ENCODE measurements at regions not wholly inside any gene's neighbourhood (a gene's known extent, or its start where the extent isn't known, plus 50 kb on each side); places are given as distances from the start of the nearest gene placed in this dataset.
"Not testable (repeated sequence)": the region's sequence is repeated elsewhere in the genome, so short reads cannot be mapped to it uniquely, and the experiment has no call there.

DNA sequence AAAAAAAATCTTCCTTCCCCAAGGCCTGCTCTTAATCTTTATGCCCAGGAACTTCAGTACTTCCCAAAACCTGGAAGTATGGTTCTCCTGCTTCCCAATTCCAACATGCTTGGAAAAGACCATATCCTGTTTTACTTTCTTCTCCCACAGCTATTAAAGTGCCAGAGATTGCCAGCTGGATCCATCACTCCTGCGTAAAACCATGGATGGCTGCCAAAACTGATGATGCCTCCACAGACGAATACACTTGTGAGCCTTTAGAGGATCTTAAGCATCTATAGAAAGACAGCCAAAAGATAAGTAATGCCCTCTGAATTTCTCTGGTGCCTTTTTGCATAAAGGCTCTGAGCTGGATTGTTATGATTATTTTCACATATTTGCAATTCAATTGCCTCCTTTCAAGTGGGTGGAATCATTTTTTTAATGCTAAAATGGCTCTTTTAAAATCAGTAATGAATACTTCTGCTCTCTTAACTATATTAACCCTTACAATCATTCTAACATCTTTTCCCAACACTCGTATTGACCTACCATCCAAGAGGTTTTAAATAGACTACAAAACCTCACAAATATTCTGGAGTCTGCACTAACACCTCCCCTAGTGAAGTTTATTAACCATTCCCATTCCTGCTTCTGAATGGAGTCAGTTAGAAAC lies 1807.8 kb downstream of the BRINP3 start:
- peak; percentile 9 for DNase-seq

DNA sequence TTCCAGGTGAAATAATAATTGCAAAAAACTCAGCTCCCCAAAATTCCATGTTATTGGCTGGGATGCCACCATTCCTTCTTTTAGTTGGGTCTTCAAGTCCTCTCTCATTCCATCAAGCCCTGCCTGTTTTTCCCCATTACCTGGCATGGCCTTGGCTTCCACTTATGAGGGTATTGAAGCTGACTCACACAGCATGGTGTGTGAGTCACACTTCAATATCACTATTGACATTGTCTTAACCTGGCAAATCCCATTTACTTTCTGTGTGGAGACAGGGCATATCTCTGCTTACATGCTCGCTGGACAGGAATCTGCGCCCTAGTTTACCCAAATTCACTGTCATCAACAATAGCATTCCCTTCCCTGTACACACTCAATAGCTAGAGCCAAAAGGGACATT lies 1806.8 kb downstream of the BRINP3 start:
- DNase-seq = no peak

DNA sequence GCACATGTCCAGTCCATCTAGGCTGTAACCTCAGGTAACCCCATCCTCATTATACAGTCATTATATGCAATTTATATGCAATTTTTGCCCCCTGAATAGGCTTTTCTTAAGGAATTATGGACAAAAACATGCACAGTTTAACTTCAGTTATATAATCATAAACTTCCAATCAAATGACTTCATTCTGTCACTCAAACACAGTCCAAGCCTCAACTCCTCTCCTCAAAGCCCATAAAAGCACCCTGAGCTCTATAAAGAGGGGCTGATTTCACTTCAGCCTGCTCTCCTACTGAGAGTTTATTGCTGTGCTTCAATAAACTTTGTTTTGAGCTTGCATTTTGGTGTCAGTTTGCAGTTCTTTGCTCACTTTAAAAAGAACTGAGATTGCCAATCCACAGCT lies 1805.5 kb downstream of the BRINP3 start:
- DNase-seq = no peak

DNA sequence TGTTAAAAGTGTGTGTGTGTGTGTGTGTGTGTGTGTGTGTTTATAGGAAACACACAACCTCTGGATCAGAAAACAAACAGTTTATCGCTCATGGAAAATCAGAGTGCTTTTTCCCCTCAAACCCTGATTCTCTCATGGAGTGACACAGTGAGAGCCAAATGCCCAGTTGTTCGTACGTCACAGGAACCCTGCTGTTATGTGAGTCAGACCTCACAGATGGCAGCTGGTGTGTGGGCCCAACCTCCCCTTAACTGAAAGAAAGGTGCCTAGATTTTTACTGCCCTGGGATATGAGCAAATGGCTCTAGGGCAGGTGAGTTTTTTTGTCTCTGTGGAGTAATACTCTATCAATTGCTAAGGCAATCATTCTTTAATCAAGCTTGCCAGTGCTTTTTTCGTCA lies 1788.1 kb downstream of the BRINP3 start:
- peak; percentile 7 for DNase-seq

DNA sequence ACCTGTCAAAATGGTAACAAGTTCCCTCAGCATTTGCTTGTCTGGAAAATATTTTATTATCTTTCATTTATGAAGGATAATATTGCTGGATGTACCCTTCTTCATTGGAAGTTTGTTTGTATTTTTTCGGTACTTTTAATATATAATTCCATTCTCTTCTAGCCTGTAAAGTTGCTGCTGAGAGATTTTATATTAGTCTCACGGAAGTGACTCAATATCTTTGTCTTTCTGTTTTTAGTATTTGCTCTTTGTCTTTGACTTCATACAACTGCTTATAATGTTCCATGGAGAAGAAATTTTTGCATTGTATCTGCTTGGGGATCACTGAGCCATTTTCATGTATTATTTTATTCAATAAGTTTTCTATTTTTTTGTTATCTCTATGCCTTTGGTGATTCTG lies 1777.5 kb downstream of the BRINP3 start:
- no peak for DNase-seq

DNA sequence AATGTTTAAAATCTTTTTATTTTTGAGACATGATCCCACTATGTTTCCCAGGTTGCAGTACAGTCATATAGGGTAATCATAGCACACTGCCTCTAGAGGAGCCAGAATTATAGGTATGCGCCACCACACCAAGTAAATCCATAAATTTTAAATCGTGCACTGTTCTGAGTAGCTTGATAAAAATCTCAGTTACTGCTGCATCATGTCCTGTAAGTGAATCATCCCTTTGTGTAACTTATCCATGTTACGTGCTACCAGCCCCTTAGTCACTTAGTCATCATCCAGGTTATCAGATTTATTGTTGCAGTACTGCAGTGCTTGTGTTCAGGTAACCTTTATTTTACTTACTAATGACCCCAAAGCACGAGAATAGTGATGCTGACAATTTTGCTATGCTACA lies 1770.9 kb downstream of the BRINP3 start:
- DNase-seq = no peak

DNA sequence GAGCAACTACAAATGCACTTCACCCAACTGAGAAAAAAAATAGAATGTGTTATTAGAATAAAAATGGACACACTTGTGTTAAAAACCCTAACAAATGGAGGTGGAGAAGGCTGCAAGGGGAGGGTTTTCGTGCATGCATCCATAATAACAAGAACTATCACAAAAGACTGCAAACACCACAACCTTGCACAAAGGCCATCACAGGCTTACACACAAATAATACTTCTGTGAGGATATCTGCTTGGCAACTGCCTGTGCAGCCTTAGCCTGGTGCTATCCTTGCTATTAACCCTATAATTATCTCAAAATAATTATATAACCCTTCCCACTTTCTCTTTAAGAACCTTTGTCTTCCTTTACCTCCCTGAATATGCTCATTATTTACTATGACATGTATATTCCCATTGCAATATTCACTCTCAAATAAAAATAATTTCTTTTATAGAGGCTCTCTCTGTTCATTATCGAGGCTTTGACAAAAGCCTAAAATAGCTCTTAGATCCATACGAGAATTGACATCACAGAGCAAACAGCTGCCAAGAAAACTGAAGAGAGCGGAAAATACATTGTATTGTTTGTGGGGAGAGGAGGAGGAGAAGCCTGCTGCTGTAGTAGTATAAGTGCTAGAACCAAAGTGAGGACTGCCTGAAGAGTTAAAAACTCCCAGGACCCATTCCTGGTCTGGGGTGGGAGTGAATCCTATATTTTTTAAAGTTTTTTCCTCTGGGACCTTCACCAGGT lies 1768.7 kb downstream of the BRINP3 start:
- peak; percentile 44 for DNase-seq

DNA sequence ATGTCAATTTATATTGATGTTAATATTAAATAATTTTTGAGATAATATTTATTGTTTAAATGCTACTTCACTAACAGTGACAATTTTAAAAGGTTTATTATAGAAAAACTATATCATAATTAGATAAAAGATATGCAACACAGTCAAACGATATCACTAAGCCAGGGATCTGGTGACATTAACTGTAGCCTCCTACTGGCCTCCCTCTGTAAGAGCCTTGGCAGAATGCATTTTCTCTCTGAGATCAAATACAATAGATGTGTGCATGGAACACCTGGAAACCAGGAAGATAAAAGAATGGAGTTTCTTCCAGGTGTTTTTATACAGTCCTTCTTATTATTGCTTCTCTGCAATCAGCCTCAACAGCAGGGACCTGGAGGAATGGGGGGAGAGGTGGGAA lies 1762.1 kb downstream of the BRINP3 start:
- DNase-seq = peak; percentile 34

DNA sequence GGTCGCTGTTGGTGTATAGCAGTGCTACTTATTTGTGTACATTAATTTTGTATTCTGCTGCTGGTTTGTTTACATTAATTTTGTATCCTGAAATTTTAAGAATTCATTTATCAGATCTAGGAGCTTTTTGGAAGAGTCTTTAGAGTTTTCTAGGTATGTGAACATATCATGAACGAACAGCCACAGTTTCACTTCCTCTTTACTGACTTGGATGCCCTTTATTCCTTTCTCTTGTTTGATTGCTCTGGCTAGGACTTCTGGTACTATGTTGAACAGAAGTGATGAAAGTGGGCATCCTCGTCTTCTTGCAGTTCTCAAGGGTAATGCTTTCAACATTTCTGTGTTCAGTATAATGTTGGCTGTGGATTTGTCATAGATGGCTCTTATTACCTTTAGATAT lies 1757.9 kb downstream of the BRINP3 start:
- DNase-seq = no peak

DNA sequence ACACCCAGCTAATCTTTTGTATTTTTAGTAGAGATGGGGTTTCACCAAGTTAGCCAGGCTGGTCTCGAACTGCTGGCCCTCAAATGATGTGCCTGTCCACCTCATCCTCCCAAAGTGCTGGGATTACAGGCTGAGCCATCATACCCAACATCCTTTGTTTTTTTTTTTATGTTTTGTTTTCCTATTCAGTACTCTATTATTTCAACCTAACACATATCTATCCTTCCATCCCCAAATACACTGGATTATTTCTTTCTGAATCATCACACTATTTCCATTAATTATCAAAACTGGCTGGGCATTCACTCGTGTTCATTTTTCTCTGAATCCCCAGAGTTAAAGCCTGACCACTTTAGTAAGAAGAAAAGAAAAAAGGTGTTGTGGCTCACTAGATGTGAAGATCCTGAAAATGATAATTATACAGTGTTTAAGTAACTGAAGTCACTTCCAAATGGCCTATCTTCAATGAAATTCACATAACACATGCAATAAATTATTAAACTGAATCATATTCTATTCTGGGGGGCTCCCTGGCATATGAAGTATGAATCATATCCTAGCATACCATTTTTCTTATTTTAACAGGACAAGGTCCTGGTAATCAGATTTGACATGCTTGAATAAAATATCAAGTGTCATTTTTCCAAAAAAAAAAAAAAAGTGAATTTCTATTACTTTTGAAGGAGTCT lies 1754.2 kb downstream of the BRINP3 start:
- no peak for DNase-seq

DNA sequence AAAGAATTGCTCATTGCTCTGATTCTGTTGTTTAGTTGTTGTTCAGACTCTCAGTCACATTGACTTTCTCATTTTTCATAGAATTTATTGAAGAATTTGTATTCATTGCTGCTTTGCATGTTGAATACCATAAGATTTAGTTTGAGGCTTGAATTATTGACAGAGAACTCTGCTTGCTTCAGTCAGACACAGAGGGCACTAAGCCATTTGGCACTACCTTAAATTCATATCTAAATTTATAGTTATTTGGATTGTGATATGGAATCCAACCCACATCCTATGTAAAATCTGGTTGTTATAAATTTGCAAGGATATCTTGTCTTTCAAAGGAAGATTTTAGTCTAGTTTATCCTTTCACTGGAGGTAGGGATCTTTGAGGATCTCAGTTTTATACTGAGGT lies 1748.6 kb downstream of the BRINP3 start:
- DNase-seq = no peak

DNA sequence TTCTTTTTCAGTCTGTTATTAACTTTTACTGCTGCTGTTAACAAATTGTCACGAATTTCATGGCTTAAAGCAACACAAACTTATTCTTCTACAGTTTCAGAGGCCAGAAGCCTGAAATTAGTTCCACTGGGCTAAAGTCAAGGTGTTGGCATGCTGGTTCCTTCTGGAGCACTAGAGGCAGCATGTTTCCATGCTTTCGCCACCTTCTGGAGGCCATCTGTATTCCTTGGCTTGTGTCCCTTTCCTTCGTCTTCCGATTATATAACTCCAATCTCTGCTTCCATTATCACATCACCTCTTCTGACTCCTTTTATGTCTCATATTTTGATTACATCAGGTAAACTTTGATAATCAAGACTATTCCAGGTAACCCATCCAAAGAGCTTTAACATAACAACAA lies 1742.1 kb downstream of the BRINP3 start:
- DNase-seq = no peak

DNA sequence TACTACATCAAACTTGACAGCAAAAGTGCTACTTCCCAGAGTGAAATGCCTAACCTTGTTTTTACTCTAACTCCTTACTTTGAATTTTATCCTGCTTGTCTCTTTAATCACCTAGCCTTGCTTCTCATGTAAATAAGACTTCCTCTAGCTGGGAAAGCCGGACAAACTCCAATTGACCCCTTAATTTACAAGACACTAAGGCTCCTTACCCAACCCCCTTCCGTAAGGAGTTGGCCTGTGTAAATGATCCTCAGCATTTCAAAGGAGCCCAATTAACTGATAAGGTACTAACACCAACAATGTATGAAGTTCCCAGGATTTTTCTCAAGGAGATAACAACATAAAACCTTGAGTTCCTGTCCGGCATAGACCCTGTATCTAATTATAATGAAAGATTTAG lies 1728.4 kb downstream of the BRINP3 start:
- DNase-seq = not testable (repeated sequence)

DNA sequence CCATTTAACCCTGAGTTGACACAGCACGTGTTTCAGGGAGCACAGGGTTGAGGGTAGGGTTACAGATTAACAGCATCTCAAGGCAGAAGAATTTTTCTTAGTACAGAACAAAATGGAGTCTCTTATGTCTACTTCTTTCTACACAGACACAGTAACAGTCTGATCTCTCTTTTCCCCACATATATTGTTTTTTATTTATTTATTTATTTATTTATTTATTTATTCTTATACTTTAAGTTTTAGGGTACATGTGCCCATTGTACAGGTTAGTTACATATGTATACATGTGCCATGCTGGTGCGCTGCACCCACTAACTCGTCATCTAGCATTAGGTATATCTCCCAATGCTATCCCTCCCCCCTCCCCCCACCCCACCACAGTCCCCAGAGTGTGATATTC lies 1725.6 kb downstream of the BRINP3 start:
- DNase-seq = not testable (repeated sequence)

DNA sequence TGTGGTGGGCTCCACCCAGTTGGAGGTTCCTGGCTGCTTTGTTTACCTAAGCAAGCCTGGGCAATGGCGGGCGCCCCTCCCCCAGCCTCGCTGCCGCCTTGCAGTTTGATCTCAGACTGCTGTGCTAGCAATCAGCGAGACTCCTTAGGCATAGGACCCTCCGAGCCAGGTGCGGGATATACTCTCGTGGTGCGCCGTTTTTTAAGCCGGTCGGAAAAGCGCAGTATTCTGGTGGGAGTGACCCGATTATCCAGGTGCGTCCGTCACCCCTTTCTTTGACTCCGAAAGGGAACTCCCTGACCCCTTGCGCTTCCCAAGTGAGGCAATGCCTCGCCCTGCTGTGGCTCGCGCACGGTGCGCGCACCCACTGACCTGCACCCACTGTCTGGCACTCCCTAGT lies 1719.9 kb downstream of the BRINP3 start:
- DNase-seq = not testable (repeated sequence)

DNA sequence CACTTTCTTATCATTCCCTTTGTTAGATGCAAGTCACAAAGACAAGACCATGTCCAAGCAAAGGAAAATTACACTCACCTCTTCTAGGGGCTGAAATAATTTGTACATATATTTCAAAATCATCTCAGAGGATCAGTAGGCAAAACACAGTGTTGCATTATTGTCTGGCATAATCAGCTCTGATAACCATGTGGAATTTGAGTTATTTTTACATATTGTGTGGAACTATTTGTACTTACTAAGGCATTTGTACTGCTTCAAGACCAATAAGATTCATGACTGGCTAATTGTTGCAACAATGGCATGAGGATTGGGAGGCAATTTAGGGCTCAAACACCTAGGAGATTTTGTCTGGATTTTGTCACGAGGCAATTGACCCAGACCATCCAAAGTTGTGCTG lies 1716.4 kb downstream of the BRINP3 start:
- no peak for DNase-seq

DNA sequence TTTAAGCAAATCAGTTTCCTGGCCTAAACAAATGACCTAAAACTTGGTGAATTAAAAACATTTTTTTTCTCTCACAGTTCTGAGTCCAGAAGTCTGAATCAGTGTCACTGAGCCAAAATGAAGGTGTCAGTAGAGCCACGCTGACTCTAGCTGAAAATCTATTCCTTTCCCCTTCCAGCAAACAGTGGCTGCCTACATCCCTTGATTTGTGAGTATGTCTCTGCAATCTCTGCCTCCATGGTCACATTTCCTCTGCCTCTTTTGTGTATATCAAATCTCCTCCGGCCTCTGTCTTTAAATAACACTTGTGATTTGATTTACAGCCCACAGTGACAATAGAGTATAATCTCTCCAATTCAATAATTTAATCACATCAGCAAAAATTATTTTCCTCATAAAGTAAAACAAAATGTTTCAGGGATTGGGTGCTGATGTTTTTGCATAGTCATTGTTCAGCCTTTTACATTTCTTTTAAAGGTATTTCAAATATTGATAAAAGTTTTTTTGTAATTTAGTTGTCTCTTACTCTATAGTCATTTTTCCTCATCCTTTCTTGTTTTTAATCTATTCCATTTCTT lies 1715.4 kb downstream of the BRINP3 start:
- no peak for DNase-seq

DNA sequence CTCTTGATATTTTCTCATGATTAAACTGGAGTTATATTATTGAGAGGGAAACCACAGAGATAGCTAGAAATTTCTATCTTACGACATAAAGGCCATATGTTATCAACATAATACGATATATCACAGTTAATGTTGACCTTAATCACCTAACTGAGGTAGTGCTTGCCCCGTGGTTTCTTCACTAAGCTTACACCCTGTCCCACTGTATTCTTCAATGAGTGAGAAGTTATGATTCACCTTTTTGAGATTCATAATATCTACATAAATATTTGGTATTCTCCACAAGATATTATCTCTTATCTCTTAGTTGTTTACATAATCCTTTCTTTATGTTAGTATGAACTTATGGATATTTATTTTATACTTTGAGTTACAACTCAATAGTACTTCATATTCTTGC lies 1714.1 kb downstream of the BRINP3 start:
- DNase-seq = no peak

DNA sequence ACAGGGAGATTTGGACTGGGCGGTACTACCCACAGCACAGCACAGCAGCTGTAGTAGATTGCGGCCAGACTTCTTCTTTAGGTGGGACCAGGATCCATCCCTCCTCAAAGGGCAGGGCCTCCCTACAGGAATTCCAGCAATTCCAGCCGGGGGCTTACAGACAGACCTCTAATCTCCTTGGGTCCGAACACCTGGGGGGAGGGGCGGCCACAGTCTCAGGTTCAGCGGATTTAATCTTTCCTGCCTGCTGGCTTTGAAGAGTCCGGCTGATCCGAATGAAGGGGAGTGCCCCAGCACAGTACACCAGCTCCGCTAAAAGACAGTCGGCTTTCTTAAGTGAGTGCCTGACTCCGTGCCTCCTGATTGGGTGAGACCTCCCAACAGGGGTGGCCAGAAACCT lies 1708.5 kb downstream of the BRINP3 start:
- no peak for DNase-seq

DNA sequence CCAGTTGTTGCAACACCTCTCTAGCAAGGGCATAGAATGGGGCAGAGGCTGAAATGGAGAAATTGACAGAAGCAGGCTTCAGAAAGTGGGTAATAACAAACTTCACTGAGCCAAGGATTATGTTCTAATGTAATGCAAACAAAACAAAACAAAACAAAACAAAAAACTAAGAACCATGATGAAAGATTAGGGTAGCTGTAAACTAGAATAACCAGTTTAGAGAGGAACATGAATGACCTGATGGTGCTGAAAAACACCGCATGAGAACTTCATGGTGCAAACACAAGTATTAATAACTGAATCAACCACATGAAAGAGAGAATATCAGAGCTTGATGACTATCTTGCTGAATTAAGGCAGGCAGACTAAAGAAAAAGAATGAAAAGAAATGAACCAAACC lies 1707.7 kb downstream of the BRINP3 start:
- DNase-seq = no peak

DNA sequence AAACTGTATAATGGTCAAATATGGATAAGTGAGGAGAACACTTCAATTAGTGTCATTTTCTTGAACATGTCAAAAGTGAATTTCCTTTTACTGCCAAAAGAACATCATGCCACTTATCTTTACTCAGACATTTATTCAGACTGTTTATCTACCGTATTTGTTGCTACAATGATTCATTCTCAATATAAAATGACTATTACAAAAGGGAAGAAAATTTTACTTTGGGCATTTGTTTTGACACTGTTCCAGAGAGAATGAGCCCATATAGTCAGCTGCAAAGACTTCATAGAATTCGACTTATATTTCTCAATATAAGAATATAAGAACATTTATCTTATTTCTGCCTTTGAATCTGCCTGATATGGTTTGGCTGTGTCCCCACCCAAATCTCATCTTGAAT lies 1699.1 kb downstream of the BRINP3 start:
- DNase-seq = no peak

DNA sequence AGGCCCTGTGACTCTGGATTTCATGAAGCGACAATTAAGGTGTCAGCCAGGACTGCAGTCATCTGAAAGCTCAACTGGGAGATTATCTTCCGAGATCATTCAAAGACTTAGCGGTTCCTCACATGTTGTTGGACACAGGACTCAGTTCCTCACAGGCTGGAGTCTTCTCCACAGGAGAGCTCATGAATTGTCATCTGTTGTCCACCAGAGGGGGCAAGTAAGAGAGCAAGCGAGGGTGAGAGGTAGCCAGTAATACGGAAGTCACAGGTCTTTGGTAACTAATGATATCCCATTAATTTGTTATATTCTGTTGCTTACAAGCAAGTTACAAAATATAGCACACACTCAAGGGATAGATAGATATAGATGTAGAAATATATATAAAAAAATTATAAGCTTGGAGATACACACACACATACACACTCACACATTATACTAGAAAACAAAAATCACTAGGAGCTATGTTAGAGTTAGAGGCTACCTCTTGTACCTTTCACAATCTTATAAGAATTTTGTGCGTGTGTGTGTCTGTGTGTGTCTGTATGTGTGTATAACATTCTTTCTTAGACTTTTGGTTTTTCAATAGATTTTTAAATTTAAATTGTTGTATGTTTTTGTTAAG lies 1695.3 kb downstream of the BRINP3 start:
- DNase-seq = peak; percentile 53

DNA sequence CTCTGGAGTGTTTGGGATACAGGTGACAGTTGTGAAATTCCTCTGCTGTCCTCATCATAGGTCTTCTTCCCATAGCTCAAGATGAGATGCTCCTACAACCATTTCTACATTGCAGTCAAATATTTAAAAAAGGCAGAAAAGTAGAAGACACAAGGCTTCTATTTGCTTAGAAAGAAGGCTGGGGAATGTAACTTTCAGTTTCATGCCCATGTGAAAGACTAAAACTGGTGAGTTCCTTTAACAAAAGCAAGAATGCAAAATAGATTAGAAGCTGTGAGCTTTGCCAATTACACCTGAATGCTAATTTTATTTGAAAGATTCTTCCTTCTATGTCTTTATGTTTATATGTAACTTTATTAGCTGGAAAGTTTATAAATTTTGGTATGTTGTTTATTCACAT lies 1682.7 kb downstream of the BRINP3 start:
- DNase-seq = no peak
